Stimulated activated CD8-positive, alpha-beta memory T cell treated with anti-CD3 and anti-CD28 coated beads, Interleukin-4, amount 100 ng/mL, for 24 hours (primary cell): ENCODE measurements at regions not wholly inside any gene's neighbourhood (a gene's known extent, or its start where the extent isn't known, plus 50 kb on each side); places are given as distances from the start of the nearest gene placed in this dataset.
"Not testable (repeated sequence)": the region's sequence is repeated elsewhere in the genome, so short reads cannot be mapped to it uniquely, and the experiment has no call there.

Source experiments
- DNase-seq: peaks from one replicate; pipeline ENCODE4 v3.0.0-alpha.2; 2020; ENCODE audit warnings: low read depth

DNA sequence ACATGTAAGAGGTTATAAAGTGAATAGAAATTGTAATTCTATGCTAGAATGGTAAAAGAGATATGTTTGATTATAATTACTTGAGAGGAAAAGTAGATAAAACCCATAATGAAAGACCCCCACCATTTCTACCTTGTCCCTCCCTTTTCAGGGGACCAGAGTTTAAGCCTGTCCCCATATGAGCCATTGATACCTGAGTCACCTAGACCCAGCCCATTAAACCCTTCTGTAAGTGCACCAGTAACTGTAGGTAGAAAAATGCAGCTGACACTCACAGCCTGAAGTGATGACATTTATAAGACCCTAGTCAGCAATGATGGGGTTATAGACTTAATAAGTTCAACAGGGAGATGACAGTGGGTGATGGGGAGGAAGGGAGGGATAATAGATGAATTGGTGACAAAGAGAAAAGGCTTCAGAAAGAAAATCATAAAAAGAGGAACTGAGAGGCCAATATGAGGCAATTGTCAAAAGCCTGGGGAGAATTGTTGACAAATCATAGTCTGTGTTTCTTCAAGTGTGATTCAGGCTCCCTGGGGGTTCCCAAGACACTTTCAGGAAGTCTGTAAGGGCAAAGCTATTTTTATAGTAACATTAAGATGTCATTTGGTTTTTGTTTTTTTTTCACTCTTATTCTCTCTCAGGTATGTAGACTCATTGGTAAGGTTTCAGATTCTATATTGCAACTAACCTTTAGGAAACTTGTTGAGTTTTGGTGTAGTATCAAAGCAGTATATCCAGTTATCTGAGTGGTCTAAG is 544.2 kb downstream of the SATB2 start:
- DNase-seq, result no peak

DNA sequence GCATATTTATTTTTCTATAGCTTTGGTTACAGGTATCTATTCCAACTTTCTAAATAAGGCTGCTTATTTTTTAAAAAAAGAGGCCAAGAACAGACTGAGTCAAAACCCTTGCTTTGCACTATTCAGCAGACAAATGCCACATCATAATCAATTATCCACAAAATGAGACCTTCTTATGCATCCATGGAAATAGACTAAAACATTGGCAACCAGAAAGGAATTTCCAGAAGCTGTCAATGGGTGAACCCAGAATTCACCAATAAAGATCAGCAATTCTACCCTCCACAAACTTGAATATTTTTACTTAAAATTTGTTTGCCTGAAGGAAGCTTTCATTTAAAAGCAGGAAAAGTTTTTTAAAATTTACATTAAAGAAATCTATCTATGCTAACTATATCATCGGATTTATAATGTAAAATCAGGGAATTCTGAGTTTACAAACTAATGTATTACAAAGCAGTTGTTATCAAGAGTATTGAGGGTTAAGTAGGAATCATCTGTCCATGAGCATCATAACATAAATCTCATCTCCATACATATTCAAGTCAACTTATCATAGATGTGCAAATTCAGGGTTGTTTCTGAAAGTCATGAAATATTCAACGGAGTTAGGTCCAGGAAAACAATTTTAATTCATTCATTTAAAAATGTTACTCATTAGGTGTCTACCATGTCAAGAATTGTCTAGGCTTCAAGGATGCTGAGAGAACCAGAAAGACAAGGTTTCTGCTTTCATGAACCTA is 548.0 kb downstream of the SATB2 start:
- no peak for DNase-seq

DNA sequence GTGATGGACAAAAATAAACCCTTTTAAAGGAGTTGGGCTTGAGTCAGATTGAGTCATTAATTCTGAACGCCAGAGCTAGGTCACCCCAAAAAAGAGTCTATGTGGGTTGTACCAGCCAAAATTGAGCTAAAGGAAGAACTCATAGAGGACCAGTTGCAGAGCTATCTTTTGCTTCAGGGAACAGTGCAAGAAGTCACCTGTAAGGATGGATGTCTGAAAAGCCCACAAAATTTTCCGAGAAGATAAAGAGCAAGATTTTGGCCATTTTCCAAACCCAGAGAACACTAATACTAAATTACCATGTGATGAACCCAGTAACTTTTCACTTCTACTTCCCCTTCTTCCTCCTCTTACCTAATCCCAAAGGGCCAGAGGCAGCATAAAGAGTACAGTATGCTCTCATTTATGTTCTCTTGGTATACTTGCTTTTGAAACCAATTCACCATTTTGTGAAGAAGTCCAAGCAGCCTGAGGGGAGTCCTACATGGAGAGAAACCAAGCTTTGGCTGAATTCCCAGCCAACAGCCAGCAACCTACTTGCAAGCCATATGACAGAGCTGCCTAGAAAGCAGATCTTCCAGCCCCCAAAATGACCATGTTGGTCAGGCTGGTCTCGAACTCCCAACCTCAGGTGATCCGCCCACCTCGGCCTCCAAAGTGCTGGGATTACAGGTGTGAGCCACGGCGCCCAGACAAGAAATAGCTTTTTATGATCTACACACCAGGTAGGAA is 551.7 kb downstream of the SATB2 start:
- DNase-seq, result no peak

DNA sequence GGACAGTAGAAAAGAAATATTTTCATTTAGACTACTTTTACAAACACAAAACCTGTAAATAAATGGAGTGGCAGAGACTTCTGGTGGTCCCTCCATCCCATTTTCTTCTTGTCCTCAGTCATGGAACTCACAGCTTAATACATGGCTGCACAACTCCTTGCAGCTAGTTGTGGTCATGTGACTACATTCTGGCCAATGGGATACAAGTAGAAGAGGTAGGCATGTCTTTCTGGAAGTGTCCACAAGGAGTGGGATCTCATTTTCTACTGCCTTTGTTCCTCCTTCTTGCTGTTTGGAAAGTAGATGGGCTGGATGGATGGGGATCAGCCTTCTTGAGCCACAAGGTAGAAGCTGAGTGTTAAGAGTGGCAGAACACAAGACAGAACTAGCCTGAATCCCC is 555.8 kb downstream of the SATB2 start:
- no peak for DNase-seq

DNA sequence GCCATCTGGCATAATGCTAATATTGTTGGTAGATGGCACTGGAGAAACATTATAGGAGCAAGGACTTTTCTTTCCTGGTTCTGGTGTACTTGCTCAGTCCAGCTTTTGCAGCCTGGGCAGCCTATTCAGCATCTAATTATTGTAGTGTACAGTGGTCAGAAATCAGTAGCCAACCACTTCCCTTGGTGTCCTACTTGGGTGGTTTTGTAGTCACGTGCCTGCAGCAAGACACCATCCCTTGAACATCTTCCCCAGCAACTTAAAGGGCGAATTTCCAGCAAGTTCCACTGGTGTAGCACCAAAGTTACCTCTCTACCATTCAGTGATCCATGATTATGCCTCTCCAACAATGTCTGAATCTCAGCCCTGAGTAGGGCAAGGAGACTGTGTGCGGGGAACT is 557.6 kb downstream of the SATB2 start:
- DNase-seq, result no peak

DNA sequence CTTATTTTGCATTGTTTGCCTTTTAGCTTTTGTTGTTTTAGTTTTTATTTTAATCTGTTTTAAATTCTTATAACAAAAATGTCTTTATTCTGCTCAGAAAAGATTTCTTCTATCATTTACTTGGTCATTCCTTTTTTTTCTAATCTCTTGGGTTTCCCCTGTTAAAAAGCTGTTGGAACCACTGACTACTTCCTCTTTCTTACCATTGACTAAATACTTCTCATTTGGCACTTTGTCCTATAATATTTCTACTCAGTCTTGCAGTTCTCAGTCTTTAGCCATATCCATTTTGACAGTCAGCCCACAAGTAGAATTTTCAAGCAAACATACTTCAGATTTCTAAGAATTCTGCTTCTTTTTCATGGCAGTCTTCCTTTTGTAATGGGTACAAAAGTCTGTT is 567.2 kb downstream of the SATB2 start:
- no peak for DNase-seq

DNA sequence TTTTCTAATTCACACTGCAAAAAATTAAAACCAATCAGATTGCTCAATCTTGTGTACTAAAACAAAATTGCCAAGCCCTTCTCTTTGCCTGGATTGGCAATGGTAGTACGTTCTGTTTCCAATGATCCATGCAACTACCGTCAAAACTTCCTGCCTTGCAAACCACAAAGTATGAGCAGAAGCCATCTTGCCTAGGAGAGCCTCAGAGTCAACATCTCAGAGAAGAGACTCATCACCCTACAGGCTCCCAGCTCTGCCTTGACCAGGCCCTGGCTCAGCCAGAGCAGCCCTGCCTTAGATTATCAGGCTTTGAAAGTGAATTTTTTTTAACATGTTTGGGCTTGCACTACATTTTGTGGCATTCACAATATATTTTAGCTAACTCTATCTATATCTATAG is 574.1 kb downstream of the SATB2 start:
- no peak for DNase-seq

DNA sequence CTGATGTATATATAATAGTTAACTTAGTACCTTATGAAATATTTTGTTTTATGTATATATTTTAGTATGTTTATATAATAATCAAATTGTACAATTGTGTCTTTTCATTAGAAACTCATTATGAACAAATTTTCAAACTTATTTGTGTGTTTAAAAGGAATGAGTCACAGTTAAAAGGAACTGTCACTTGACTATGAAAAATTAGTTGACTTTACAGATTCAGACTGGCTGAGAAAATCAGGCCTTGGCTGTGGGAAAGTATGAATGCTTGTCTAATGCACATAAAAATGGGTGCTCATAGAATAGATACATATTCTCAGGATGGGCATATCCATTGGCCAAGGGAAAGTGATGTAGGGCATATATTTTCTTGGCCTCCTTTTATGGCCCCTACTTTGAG is 576.8 kb downstream of the SATB2 start:
- DNase-seq, result no peak

DNA sequence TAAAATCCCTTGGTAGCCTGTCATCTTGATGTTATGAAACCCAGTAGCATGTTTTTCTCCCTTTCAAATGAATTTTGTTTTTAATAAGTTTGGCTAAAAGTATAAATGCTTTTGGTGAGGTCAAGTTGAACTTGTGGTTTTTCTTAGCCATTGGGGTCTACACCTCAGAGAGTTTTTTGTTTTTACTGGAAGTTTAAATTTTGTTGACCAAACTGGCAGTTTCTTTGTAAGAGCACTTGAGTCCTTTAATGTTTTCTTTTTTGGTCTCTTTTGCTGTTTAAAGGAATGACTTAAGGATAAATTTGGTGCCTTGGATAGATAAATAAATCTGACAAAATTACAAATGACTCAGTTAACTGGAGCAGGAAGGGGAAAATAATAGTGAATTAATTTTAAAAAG is 577.3 kb downstream of the SATB2 start:
- DNase-seq, result no peak

DNA sequence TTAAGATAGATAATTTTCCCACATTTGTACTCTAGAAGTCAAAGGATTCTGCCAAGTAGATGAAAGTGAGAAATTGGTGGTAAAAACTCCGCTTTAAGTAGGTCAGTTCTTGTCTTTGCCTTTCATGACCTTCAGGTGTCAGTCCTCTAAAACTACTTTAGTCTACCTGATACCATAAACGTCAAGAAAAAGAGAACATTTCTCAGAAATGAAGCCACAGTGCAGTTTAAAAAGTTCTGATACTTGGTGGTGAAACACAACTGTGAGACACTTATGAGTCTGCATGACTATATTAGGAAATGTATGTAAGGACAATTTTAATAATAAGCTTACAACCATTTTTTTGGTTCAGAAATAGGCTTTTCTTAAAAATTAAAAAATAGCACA is 583.3 kb downstream of the SATB2 start:
- DNase-seq, result no peak

DNA sequence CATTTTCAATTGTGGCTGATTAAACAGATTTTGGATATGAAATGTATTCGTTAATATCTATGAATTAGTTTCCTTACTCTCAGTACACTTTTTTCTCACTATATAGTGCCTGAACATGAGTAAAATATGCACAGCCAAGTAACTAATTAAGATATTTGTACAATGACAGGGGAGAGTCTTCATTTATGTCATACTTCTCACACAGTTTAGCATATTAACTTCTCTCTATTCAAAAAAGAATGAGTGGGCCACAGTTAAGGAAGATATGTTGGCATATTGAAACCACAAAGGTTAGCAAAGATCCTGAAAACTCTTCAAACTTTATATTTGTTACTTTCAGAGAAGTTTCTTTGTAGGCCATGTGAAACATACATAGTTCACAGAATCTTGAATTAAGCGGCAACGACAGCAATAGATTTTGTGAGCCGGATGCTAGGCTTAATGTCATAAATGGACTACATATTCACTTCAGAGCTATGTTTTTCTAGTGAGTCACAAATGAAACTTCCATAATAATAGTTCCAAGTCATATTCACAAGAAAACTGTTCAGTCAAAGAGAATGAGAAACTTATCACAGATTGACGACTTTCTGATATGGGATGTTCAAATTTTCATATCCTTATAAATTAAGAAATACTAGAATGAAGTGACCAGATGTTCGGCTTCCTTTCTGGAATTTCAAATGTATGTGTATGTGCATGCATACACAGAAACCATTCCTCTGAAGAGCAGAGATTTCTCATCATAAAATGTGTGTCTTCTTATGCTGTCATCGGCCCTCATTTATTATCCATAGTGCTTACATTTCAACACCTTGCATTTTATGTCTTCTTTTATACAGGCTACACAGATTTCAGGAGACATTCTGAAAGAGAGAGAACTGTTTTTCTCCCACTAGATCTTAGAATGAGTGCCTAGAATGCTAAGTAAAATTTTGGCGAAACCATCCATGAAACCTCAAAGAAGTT is 584.0 kb downstream of the SATB2 start:
- no peak for DNase-seq

DNA sequence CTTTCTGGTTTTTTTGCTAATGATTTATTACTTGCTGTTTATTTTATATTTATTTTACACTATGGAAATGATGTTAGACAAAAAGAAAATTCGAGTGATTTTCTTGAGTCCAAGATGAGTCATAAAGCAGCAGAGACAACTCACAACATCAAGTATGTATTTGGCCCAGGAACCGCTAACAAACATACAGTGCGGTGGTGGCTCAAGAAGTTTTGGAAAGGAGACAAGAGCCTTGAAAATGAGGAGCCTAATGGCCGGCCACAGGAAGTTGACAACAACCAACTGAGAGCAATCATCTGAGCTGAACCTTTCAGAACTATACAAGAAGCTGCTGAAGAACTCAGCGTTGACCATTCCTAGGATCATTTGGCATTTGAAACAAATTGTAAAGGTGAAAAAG is 594.1 kb downstream of the SATB2 start:
- DNase-seq, result no peak

DNA sequence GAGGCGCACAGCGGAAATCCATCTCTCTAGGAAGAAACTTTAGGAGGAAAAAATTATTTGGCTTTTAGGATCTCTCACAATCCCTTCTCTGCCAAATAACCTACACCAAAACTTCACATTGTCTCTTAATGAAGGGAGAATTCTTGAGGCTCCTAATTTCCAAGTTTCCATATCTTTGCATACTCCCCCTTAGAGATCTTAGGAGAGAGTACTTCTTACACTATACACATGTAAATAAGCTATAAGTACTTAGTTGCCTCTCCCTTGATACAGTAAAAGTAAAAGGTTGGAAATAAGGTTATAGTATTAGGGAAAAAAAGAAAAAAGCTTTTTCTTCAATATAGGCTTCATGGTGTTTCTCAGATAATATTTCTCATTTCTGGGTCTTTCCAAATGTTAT is 596.7 kb downstream of the SATB2 start:
- no peak for DNase-seq

DNA sequence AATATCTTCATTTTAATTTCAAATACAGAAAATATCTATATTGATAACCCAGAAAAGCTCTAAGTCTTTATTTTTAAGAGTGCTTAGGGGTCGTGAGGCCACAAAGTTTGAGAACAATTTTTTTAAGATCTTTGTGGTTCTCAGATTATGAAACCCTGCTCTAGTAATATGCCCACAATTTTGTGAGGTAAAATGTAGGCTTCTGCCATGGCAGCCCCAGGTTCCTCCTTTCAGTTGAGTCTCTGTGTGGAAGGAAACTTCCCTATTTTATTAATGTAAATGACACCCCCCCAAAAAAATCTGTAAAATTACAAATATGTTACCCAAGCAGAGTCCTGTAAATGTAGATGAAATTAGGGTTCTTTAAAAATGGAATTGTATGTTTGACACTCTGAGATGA is 600.5 kb downstream of the SATB2 start:
- no peak for DNase-seq

DNA sequence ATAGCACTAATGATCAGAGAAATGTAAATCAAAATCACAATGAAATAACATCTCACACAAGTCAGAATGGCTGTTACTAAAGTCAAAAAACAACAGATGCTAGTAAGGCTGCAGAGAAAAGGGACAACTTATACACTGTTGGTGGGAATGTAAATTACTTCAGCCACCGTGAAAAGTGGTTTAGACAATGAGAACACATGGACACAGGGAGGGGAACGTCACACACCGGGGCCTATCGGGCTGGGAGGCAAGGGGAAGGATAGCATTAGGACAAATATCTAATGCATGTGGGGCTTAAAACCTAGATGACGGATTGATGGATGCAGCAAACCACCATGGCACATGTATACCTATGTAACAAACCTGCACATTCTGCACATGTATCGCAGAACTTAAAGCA is 602.0 kb downstream of the SATB2 start:
- not testable (repeated sequence) for DNase-seq

DNA sequence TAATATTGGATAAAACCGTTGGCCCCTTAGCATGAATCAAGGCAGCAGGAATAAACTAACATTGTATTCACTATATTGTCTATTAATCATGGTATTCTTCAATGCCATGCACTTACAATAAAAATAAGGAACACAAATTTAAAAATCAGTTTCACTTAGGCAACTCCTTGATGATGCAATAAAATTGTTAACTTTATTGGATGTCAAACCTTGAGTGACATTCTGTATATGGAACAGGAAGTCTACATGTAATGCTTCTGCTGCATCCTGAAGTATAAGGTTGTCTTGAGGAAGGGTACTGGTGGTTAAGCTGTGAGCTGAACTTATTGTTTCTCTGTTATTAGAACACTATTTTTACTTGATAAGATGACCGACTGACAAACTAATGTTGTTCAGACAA is 605.5 kb downstream of the SATB2 start:
- no peak for DNase-seq

DNA sequence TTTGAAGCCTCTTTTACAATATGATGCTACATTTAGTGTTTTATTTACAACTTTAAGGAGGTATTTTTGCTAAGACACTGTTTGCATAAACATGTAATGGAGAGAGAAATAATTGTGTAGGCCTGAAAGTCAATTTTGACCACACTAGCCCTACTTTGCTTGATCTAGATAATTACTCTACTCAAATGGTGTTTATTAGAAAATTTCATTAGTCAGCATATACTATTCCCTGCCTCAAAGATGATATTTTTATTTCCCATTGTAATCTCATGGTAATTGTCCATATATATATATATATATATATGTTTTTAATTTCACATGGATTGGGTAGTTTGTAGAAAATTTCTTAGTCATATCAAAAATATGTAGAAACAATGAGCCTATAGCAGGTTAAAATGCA is 632.2 kb downstream of the SATB2 start:
- no peak for DNase-seq

DNA sequence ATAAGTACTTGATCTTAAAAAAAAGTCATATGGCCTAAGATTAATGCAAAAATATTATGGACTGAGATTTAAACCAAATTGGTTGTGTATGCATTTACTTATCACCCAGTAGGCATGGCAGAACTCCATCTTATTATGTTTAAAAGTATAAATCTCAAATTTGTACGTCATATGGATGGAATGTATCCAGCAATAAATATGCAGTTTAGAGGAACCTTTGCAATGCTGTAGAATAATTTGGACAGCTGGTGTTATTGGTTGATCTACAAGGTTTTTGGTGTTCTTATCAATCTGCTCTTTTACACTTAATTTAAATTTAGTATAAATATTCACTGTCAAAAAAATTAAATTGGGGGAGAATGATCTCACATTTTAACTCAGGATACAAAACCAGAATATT is 640.2 kb downstream of the SATB2 start:
- DNase-seq, result no peak

DNA sequence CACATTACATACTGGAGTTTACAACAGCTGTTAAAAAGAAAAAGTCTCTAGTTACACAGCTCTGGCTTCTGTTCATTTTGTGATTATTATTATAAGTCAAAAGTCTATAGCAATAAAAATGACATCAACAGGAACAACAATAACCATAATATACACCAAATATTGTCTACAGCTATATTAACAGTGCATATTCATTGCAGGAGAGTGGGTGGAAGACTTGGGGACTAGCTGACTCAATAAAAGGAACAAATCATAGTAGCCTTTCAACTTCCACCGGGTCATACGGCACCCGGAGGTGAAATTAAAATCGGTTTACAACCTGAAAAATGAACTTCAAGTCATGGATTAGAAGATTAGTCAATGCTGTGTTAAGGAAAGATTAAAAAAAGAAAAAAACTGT is 642.1 kb downstream of the SATB2 start:
- no peak for DNase-seq

DNA sequence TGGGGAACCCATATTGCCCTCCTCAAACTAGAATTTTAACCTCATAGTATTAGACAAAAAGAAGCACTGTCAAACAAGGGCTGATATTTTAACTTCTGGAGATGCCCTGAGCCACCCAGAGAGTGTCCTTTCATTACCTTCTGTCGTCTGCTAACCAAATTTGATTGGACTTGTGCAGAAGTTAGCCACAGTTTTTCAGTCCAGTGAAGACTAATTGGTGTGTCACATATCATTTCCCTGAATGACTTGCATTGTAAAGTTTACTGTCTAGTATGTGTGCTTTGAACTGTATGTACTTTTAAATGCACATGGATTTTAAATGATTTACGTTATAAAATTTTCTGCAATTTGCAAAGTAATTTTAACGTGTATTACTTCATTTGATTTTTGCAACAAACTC is 646.5 kb downstream of the SATB2 start:
- no peak for DNase-seq

DNA sequence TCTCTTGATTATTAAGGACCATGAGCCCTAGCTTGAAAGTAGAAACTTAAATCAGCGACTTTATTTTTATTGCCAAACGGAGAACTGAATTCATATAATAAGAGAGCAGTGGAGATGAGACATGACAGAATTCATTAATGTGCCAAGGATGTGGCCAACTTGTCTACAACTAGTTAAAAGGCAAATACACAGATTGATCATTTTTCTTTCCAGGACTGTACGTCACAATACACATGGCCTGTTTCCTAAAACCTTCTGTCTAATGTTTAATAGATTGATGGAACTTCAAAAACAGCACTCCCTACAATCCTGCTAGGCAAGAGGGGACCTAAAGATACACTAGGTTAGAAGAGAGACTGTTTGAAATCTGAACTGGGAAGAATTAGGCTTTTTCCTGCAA is 647.8 kb downstream of the SATB2 start:
- no peak for DNase-seq

DNA sequence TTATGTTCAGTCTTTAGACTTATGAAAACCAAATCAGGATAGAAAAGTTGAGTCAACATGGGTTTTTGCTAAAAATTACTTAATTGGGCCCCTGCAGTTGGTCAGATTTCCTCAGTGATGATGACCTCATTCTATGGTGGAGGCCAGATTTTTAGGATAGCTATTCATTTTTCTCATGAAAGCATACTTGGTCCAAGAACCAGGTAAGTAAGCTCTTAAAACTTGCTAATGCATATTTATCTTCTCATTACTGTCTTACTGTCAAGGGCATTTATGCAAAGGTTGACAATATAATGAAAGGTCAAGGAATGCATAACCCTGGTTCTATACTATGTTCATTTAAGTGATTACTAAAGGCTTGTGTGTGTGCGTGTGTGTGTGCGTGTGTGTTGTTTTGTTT is 650.6 kb downstream of the SATB2 start:
- no peak for DNase-seq
